Neural progenitor cell (in vitro differentiated cells): ENCODE measurements at regions not wholly inside any gene's neighbourhood (a gene's known extent, or its start where the extent isn't known, plus 50 kb on each side); places are given as distances from the start of the nearest gene placed in this dataset.

ENCODE experiments used
- CTCF ChIP-seq: fragments of 200-600 bp; sonication (generic); IDR thresholded peaks from 2 replicates; pipeline ENCODE4 v1.5.1; 2017; ENCODE audit warnings: antibody characterized with exemption, mild to moderate bottlenecking
- EZH2 ChIP-seq: fragments of 200-600 bp; sonication (generic); IDR thresholded peaks from 2 replicates; pipeline ENCODE4 v1.6.1; 2017; ENCODE audit warnings: antibody characterized with exemption, mild to moderate bottlenecking, moderate library complexity
- EZH2phosphoT487 ChIP-seq: fragments of 200-600 bp; sonication (generic); IDR thresholded peaks from 2 replicates; pipeline ENCODE4 v1.6.1; 2017; ENCODE audit warnings: antibody characterized with exemption

- TF ChIP-seq CTCF (no peak), EZH2 (no peak), EZH2phosphoT487 (no peak)
These were observed 179.0 kb downstream of the SNRPN start for GRCh38 chr15:25133804-25134203.
